ENCODE measurements at regions not wholly inside any gene's neighbourhood (a gene's known extent, or its start where the extent isn't known, plus 50 kb on each side); places are given as distances from the start of the nearest gene placed in this dataset.

DNA sequence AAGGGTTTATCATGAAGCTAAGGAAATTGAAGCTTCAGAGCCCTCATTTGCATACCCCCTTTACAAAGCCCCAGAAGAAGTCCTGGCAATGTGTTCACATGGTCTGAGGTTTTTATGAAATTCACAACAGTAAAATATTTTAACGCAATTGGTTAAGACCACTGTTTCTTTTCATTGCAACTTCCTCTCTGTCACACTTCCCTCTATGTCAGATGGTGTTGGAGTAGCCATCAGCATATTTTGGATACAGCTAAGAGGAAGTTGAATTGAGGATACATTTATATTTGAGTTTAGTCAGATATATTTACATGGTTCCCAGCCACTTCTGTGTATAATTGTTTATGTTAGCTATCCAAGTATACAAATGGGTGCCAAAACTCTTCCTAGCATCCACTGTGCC, 170.0 kb downstream of the TXNL1 start:
- 90% methylated on average over 1 of the region's 1 CpG for WGBS
- no peaks in the 10 kb centered on the region for H3K9me3 ChIP-seq
- no peak for TF ChIP-seq CTCF (IDR thresholded peaks at IDR 0.05)
- TF ChIP-seq POLR2AphosphoS5 (IDR thresholded peaks at IDR 0.05) = no peak
- no peak for TF ChIP-seq POLR2A (IDR thresholded peaks at IDR 0.05)
- H3K27ac ChIP-seq = no peak overlapping the region
- intact Hi-C loops (cut with DNase I) = no loop called here
- DNase-seq (ENCODE audit: low spot score) = no peak
- H3K36me3 ChIP-seq = no peaks in the 10 kb centered on the region
- no peaks in the 10 kb centered on the region for H3K4me1 ChIP-seq (replicated peaks)
- no peak overlapping the region for H3K4me3 ChIP-seq
- H3K27me3 ChIP-seq (replicated peaks; ENCODE audit: insufficient read depth) = no peaks in the 10 kb centered on the region

DNA sequence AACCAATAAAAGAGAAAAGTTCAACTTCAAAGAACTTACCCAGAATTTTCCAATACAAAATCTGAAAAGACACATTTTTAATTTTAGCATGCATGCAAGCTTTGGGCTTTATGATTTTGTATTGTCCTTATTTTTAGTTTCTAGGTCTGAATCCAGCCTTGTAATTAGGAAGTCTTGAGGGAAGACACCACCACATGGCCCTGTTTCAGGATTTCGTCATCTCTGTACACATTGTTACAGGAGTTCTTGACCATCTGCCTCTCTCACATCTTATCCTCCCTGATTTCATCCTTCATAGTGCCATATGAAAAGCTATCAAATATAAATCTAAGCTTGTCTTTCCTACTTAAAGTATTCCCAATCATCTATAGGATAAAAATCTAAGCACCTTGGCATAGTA, 176.1 kb downstream of the TXNL1 start:
- no peak overlapping the region for H3K4me3 ChIP-seq
- TF ChIP-seq POLR2AphosphoS5 (IDR thresholded peaks at IDR 0.05) (no peak), POLR2A (IDR thresholded peaks at IDR 0.05) (no peak), CTCF (IDR thresholded peaks at IDR 0.05) (no peak)
- no peaks in the 10 kb centered on the region for H3K27me3 ChIP-seq (replicated peaks; ENCODE audit: insufficient read depth)
- intact Hi-C loops (cut with DNase I) = no loop called here
- no peaks in the 10 kb centered on the region for H3K4me1 ChIP-seq (replicated peaks)
- H3K9me3 ChIP-seq = no peaks in the 10 kb centered on the region
- H3K36me3 ChIP-seq = no peaks in the 10 kb centered on the region
- no peak overlapping the region for H3K27ac ChIP-seq
- WGBS = 88% methylated on average over 1 of the region's 1 CpG
- DNase-seq (ENCODE audit: low spot score) = no peak

DNA sequence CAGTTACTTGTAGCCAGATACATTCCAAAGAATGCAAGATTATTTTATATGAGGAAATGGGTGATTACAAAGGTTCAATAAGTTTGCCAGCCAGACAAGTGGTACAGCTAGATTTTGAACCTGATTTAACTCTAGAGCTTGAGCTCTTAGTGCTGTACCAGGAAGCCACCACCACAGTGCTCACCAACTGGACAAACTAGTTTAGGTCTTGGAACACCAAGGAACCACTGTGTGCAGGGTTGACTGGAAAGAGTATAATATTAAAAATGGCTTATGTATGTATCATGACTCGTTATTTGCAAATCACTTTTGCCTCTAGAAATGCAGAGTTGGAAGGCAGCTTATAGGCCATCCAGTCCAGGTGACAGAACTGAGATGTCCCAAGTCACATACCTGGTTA, 177.2 kb downstream of the TXNL1 start:
- Histone ChIP-seq H3K36me3 (no peaks in the 10 kb centered on the region), H3K27me3 (replicated peaks; ENCODE audit: insufficient read depth) (no peaks in the 10 kb centered on the region), H3K4me3 (no peak overlapping the region), H3K27ac (no peak overlapping the region), H3K4me1 (replicated peaks) (no peaks in the 10 kb centered on the region), H3K9me3 (no peaks in the 10 kb centered on the region)
- TF ChIP-seq POLR2A (IDR thresholded peaks at IDR 0.05) (no peak), POLR2AphosphoS5 (IDR thresholded peaks at IDR 0.05) (no peak), CTCF (IDR thresholded peaks at IDR 0.05) (no peak)
- intact Hi-C loops (cut with DNase I) = no loop called here
- DNase-seq (ENCODE audit: low spot score) = no peak
- WGBS = 86% methylated on average over 1 of the region's 1 CpG

- Histone ChIP-seq H3K4me3 (no peak overlapping the region), H3K27me3 (replicated peaks; ENCODE audit: insufficient read depth) (no peaks in the 10 kb centered on the region), H3K9me3 (no peaks in the 10 kb centered on the region), H3K4me1 (replicated peaks) (no peaks in the 10 kb centered on the region), H3K27ac (no peak overlapping the region), H3K36me3 (no peaks in the 10 kb centered on the region)
- no peak for TF ChIP-seq POLR2A (IDR thresholded peaks at IDR 0.05)
- DNase-seq (ENCODE audit: low spot score) = no peak
- WGBS = 68% methylated on average over 3 of the region's 3 CpGs
- intact Hi-C loops (cut with DNase I) = no loop called here
These were observed 177.8 kb downstream of the TXNL1 start for GRCh38 chr18:56460581-56460980.

DNA sequence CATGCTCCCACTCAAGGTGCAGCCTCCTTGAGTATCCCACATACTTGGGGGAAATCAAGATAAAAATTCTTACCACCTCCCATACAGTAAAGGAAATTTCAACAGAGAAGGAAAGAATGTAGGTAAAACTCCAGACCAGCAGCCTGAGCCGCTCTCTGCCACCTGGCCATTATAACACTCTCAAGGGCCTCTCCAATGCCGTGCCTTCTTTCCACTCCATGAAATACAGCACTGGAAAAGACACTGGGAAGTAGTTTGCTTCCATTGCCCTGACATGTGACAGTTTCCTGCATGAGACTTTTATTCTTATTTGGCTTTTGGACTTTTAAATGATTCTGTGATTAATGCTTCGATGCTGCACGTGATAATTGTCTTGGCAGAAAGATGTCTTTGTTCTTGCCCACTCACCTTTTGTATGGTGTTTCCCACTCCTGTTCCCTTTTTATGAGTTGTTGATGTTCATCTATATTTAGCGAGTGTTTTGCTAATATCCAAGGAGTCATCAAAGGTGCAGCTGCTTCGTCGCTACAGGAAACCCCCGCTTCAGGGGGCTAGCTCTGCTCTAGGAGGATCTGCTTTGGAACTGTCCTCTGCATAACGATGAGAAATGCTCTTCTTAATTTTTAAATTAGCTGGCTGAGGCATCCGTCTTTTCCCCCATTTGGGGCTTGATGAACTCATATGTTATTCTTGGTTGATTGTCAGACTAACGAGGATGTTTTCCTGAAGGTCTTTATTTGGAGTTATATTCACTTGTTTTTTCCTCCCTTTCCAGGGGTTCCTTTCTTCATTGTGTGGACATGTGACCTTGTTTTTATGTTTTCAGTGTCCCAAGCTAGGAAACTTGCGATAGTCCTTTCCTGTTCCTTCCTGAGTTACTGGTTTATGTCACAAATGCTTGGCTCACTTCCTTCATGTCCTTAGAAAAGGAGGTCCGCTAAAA, 179.4 kb downstream of the TXNL1 start:
- no peaks in the 10 kb centered on the region for H3K4me1 ChIP-seq (replicated peaks)
- H3K9me3 ChIP-seq = no peaks in the 10 kb centered on the region
- no peak for DNase-seq (ENCODE audit: low spot score)
- H3K27ac ChIP-seq = no peak overlapping the region
- TF ChIP-seq CTCF (IDR thresholded peaks at IDR 0.05) = no peak
- TF ChIP-seq POLR2AphosphoS5 (IDR thresholded peaks at IDR 0.05) = no peak
- no peak for TF ChIP-seq POLR2A (IDR thresholded peaks at IDR 0.05)
- no peaks in the 10 kb centered on the region for H3K36me3 ChIP-seq
- intact Hi-C loops (cut with DNase I) = no loop called here
- 34% methylated on average over 13 of the region's 13 CpGs for WGBS
- H3K27me3 ChIP-seq (replicated peaks; ENCODE audit: insufficient read depth) = no peaks in the 10 kb centered on the region
- no peak overlapping the region for H3K4me3 ChIP-seq

All from prostate gland (tissue), 2 donors.